GM19240 (cell line): ENCODE measurements at regions not wholly inside any gene's neighbourhood (a gene's known extent, or its start where the extent isn't known, plus 50 kb on each side); places are given as distances from the start of the nearest gene placed in this dataset.

ENCODE experiments used
- DNase-seq: peaks from one replicate; pipeline ENCODE4 v3.0.0; 2011; ENCODE audit warnings: low spot score; ENCODE audit not compliant: insufficient read length

DNA sequence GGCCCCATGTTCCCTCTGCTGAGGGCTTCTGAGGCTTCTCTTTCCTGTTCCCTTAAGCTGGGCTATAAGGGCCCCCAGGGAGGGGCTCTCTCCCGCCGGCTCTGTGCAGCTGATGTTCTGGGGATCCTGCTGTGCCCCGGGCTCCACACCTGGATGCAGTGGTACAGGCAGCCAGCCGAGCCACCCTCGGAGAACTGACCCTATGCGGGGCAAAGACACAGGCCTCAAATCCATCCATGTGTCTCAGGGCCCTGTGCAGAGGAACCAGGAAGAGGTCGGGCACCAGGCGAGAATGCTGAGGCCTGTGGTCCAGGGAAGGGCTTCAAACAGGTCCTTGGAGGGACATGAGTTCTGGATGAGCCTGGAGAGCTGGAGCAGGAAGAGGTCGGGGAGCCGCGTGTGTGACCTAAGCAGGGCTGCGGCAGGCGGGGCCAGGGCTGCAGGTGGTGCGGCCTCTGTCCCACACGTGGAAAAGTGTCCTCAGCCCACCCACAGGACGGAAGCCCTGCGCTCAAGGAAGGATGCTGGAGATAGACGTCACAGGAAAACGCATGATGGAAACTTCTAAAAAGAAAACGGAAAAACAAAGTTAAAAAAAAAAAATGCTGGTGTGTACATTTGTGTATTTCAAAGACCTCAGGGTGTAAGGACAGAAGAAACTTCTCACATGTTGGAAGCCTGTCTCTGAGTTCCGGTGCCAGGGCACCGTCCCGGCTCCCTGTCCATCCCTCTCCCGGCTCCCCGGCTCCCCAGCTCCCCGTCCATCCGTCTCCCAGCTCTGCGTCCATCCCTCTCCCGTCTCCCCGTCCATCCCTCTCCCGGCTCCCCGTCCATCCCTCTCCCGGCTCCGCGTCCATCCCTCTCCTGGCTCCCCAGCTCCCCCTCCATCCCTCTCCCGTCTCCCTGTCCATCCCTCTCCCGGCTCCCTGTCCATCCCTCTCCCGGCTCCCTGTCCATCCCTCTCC lies 1149.2 kb downstream of the BRD1 start:
- no peak for DNase-seq

DNA sequence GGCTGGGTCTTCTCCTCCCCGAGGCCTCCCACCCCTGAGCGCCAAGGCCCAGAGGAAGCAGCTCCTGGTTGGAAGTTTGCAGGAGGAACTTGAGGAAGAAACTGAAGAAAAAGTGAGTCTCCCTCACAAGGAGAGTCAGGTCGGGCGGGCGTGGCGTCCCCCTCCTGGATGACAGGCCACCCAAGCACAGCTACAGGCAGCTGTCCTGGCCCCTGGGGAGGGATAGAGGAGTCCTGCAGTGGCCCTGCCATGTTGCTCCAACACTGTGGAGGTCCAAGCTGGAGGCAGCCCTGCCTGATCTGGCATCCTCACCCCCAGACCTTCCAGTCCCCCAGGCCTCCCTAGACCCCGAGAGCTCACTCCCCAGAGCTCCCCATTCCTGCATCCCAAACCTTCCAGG lies 1150.1 kb downstream of the BRD1 start:
- no peak for DNase-seq

DNA sequence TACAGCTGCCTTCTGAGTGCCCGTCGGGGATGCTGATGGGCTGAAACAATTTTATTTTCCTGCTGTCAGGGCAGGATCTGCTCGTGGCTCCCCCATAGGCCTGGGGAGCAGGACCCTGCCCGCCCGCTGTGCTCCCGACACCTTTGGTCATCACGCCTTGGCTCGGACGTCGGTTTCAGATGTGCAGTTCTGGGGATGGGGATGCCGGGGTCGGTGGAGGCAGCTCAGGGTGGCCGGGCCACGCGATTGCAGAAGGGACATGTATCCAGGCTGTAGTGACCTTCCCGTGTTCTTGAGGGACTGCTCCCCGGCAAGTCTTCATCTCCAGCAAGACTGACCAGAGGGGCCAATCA lies 1150.5 kb downstream of the BRD1 start:
- no peak for DNase-seq

- DNase-seq: no peak
Measured at GRCh38 chr22:48676266-48677167, 1151.2 kb downstream of the BRD1 start.

- no peak for DNase-seq
Measured at GRCh38 chr22:48675830-48676145, 1151.9 kb downstream of the BRD1 start.

GRCh38 chr22:48675141-48675829 lies 1152.4 kb downstream of the BRD1 start:
- no peak for DNase-seq

GRCh38 chr22:48673806-48674500 lies 1153.7 kb downstream of the BRD1 start:
- no peak for DNase-seq

DNA sequence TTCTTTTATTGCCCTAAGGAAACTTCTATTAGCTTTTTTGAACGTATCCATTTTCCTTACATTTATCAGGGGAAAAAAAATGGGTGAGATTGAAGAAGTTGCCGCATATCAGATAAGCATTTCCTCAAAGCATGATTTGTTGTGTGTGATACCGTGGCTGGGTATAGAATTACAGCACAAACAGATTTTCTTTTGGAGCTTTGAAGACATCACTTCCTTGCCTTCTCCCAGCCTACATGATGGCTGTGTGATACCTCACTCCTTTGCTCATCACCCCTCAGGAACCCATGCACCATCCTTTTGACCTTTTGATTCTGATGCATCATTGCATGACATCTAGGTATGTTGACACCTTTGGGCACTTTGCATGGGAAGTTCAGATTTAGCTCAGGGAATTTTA lies 1155.3 kb downstream of the BRD1 start:
- DNase-seq: no peak

DNA sequence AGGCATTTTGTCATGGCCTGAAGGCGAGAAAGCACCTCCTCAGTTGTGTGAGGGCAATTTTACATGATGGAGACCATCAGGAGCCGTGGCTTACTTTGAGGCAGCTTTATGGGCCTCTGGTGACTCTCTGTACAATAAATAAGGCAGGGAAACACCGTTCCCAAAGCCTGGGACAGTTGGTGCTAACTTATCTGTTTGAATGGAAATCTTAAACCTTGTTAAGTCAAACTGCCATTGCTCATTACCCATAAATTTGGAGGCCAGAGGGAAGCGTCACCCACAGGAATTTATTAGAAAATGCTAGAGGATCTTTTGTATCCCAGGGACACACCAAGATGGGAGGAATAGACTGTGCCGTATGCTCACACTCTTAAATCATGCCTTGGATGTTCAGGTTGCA lies 1156.9 kb downstream of the BRD1 start:
- no peak for DNase-seq

GRCh38 chr22:48669986-48670716 lies 1157.5 kb downstream of the BRD1 start:
- no peak for DNase-seq

DNA sequence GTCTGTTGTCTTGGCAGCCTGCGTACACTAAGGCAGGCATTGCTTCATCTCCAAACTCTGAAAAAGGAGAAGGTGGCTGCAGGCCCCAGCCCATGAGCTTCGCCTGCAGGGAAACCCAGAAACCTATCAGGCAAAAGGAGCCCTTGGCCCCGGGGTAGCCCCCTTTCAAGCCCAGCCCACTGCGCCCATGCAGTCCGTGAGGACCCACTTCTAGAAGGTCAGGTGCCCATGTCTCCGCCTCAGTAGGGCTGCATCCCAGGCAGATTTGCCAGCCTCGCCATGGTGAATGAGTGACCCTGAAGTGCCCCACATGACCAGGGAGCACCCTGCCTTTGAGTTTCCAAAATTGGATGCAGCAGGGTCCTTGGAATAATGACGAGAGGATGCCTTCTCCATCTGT lies 1158.4 kb downstream of the BRD1 start:
- DNase-seq: no peak

DNA sequence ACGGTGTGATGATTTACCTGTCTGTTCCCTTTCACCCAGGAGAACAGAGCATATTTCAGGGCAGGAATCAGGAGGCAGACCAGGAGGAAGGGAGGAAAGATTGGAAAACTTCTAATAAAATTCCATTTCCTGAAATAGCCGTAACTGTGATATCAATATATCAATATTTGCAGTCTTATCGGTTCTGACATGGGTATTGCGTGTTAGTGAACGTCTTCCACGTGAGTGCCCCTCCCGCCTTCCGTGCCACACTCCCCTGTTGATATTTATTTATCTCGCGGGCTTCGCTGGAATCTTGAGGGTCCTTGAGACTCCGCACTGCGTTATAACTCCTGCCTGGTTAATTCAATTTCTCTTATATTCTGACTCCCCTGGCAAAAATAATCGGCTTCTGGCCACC lies 1160.4 kb downstream of the BRD1 start:
- no peak for DNase-seq

- DNase-seq: no peak
Measured at GRCh38 chr22:48666620-48667019, 1161.1 kb downstream of the BRD1 start.

GRCh38 chr22:48665311-48665995 lies 1162.2 kb downstream of the BRD1 start:
- DNase-seq: no peak

DNA sequence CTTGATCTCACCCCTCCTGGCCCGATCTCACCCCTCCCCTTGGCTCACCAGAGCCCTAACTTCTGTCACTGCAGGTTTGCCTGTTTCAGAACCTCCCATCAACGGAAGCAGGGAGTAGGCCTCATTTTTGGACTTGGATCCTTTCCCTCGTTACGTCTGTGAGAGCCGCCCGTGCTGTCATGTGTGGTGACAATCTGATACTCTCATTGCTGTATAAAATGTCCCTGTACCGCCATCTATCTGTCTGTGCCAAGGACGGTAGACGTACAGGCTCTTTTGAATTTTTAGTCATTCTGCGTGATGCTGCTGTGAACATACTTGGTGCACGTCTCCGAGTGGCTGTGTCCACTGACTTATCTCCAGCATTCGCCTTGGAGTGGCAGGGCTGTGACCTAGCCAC lies 1163.1 kb downstream of the BRD1 start:
- no peak for DNase-seq

DNA sequence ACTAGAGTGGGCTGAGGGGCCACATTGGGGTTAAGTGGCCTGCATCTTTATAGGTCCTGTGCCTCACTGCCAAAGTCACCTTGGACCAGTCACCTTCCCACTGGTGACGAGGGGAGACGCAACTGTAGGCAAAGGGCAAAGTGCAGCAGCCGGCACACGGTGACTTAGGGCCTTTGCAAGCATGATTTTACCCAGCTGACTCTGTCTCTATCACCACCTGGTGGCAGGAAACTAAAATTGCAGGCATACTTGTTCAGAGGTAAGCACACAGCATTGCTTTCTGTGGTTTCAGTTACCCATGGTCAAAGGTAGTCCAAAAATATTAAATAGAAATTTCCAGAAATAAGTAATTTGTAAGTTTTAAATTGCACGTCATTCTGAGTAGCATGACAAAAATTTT lies 1164.4 kb downstream of the BRD1 start:
- DNase-seq: no peak

GRCh38 chr22:48662476-48663135 lies 1165.1 kb downstream of the BRD1 start:
- DNase-seq: no peak

GRCh38 chr22:48661984-48662383 lies 1165.7 kb downstream of the BRD1 start:
- no peak for DNase-seq
